Keratinocyte (primary cell): ENCODE measurements at regions not wholly inside any gene's neighbourhood (a gene's known extent, or its start where the extent isn't known, plus 50 kb on each side); places are given as distances from the start of the nearest gene placed in this dataset.

Experiments
- CTCF ChIP-seq, 3 experiments: IDR thresholded peaks in 1 of 3; conservative IDR thresholded peaks in 1 of 3; optimal IDR thresholded peaks in 1 of 3; 2 replicates in 2 of 3; 3 replicates in 1 of 3; pipeline versions ENCODE3 to v1.5.1; 2011; ENCODE audit warnings: low read length in 3 of 3, mild to moderate bottlenecking in 3 of 3, moderate library complexity in 2 of 3, control low read depth in 1 of 3, inconsistent platforms in 1 of 3; ENCODE audit not compliant: insufficient read depth in 2 of 3; ENCODE audit errors: extremely low read depth in 1 of 3
- EZH2 ChIP-seq: IDR thresholded peaks from one replicate; pipeline ENCODE4 v1.6.1; 2012; ENCODE audit warnings: inconsistent platforms, mild to moderate bottlenecking, low read length, moderate library complexity

- TF ChIP-seq CTCF (optimal IDR thresholded peaks at IDR 0.05 in 1 of 3, IDR thresholded peaks at IDR 0.05 in 1 of 3, conservative IDR thresholded peaks at IDR 0.05 in 1 of 3; ENCODE audit: extremely low read depth in 1 of 3, insufficient read depth in 2 of 3, low read length in 3 of 3) (no peak), EZH2 (no peak)
Measured at GRCh38 chr3:107063351-107063750, 313.9 kb upstream of the CCDC54 start.
